Glomerular endothelial cell (primary cell): ENCODE measurements at regions not wholly inside any gene's neighbourhood (a gene's known extent, or its start where the extent isn't known, plus 50 kb on each side); places are given as distances from the start of the nearest gene placed in this dataset.
A peak's percentile ranks its signal among the peaks of the same experiment; 100 is the strongest.

Experiments used
- DNase-seq: peaks from one replicate; pipeline ENCODE4 v3.0.0-alpha.2; 2011; ENCODE audit warnings: low read depth, low spot score; ENCODE audit errors: extremely low read depth

DNA sequence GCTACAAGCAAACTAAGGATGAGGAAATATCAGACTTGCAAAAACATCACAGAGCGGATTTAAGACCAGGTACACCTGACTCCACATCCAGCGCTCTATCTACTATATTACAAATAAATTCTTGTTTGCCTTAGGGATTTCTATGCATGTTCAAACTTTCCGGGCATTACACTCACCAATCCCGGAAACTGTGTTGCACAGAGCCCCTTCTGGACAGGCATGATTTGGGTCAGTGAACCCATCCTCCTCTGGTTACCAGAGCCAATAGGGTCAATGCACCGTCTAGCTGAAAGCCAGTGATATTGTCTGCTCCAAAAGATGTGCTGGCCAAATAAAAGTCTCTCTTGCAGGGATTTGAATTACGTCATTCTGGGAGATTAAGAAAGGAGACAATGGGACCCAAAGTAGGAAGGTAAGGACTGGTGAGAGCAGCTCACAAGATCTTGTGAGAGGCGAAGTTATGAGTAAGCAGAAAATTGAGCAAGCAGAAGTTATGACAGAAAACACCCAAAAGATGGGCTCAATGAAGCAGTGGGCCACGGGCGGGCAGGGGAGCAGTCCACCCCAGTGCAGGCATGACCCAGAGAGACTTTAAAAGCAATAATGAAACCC is 155.8 kb upstream of the RAI14 start:
- no peak for DNase-seq

DNA sequence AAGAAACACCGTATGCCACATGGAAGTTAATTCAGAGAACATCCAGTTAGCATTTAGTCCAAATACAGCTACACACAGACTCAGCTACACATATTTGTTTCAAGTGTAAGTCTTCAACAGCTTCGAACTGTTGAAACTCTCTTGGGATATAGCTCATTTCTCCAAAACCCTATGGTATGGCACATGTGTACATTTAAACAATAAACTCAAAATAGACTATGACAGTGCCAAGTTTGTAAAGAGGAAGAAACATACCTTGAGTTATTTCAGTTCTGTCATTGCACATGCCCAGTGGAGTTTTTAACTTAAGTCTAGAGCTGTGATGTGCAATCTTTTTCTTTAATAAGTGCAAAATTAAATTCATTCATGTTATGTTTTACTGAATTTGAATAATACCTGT is 155.1 kb upstream of the RAI14 start:
- DNase-seq = no peak

DNA sequence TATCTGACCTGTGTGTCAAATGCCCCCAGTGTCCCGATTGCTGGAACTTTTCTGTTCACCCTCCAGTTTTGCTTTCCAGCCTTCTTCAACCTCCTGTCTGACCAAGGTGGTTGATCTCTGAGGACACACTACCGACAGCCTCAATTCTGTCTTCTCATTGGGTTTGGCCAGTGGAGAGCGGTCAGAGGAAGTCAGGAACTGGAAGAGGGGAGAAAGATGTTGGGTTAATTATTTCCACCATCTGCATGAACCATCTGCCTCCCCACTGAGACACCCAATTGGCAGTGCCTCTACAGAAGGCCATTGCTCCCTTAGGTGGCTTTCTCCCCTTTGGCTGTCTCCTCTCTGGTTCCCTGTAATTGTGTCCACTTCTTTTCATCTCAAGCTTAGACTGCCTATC is 154.3 kb upstream of the RAI14 start:
- no peak for DNase-seq

DNA sequence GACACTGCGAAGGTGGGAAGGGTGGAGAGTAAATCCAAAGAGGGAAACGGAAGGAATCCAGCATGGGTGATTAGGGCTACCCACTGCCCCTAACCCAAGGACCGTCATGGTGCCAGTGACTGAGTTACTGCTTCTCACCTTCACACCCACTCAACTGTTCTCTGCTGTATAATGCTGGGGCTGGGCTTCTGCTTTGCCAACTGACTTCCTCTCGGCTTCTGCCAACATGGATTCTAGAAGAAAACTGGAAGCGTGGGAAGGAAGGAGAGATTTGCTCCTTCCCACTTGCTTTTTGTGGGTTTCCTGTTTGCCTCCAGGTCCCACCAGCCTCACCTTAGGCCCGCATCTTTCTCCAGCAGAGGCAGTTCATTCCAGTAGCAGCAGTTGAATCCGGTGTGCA is 153.5 kb upstream of the RAI14 start:
- no peak for DNase-seq

DNA sequence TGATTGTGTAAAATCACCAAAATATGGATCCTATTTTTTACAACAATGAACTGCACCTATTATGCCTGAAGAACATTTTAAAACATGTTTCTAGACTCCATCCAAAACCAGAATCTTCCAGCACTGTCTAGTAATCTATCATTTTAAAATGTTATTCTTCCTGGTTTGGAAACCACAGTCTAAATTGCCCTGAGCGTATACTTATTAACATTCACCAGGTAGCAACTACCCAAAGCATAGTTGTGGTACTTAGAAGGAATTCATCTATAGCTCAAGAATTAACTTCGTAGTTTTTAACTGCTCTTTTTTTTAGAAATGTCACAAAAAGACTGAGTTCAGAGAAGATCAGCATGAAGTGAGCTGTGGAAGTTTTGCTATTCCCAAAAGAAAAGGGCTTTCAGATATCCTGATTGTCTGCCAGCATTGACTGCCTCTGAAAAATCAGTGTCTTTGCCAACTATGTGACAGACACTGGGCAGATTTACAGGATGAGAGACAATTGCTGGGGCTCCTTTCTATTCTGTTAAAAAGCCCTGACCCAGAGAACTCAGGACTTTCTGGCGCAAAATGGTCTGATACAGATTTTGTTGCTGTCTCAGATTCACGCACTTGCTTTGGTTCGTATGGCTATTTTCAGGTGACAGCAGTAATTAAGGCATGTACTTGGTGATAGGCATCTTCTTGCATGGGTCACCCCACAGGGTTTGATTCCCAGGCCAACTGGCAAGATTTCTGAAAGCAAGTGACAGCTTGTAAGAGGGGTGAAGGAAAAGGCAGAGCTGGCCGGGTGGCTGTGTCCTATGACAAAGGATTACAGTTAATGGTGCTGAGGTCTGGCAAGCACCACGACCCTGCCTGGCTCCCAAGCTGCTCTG is 152.5 kb upstream of the RAI14 start:
- no peak for DNase-seq

DNA sequence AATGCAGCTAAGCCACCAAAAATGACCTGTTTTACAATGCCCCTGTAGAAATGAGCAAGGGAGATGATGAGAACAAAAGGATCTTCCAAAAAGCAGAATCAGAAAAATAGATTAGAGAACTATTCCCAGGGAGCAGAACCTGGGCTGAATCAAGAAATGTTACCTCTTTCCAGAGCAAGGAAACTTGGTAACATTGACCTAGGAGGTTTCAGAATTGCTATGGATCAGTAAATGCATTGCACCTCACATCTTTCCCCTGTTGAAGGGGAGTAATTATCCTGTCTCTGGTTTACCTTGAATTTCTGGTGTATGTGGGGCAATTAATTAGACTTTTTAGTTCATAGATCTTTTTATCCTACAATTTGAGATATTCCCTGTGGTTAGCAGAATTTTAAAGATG is 151.2 kb upstream of the RAI14 start:
- DNase-seq = no peak

DNA sequence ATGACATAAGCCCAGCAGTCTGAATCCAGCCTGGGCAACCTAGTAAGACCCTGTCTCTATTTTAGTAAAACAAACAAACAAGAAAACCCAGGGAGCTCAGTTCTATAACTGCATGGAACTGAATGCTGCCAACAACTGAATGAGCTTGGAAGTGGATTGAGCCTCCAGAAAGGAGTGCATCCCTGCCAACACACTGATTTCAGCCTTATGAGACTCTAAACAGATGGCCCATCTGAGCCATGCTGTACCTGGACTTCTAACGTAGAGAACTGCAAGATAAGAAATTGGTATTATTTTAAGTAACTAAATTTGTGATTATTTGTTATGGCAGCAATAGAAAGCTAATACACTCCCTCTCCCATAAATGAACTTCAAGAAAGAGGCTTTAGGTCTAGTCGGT is 150.4 kb upstream of the RAI14 start:
- no peak for DNase-seq

DNA sequence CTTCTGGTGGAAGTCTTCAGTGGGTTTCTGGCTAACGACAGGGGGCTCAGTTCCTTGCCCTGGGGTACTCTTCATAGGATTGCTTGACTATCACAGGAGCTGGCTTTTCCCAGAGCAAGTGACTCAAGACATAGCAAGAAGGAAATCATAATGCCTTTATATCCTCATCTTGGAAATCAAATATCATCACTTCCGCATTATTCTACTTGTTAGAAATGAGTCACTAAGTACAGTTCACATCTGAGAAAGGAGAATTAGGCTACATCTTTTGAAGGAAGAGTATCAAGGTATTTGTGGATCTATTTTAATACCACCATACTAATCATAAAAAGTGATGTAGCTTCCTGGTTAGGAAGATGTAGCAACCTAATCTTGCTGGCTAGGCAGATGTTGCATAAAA is 148.2 kb upstream of the RAI14 start:
- DNase-seq = no peak

DNA sequence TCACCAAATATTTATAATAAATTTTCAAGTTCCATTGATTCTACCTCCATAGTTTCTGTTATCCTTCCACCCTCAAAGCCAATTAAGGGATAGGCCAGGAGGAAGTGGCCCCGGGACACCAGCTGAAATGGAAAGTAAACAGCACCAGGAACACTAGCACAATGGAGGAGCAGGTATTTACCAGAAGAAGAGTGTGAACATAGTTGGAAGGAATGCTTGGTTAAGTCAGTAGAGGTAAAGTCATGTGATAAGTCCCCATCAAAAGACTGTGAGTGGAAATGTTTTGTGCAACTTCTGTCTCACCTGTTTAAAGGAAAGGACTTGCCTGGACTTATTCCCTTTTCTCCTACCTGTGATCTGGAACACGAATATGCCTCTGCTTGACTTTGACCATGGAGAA is 146.7 kb upstream of the RAI14 start:
- DNase-seq = no peak

DNA sequence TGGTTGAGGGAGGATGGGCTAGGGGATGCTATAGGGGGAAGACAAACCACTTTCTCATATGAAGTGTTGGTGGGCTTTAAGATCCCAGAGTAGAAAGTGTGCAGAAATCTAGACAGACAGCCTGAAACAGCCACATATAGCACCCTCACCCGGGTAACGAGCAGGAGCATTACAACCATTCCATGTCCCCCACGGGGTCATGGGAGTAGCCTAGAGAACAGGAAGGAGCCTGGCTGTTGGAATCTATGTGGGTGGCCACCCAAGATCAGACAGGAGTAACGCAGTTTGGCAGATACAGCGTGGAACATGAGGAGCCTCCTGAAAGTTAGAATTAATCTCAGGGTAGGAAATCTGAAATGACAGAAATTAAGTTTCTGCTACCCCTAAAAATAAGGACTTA is 146.1 kb upstream of the RAI14 start:
- DNase-seq = no peak

DNA sequence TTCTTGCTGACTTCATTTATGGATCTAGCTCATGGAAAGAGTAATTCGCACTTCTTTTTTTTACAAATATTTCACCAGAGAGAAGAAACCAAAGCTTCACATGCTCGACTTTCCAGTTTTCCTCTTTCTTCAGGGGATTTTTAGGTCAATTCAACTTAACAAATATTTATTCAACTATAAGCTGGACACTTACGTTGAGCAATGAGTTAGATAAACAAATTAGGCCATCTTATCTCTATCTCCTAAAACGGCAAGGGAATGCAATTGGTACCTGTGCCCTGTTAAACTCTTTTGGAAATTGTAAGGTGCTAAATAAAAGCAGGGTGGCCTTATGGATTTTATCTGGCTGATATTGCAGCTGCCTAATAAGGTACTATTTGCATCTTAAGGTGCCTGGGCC is 145.1 kb upstream of the RAI14 start:
- no peak for DNase-seq

DNA sequence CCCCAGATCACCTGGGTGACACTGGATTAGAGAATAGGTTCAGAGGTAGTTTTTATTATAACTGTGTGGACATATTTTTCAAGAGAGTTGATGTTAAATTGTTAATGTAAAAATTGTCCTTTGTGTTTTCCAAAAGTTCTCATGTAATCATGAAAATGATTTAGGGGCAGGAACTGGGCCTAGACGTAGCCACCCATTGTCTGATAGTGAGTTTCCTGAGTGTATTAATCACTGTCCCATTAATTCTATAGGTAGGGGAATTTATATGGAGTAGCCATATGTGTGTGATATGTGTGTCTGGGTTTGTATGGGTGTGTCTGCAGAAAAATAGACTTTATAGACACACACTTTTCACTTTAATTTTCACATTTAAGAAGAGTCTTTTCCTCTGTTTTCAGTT is 144.6 kb upstream of the RAI14 start:
- no peak for DNase-seq

DNA sequence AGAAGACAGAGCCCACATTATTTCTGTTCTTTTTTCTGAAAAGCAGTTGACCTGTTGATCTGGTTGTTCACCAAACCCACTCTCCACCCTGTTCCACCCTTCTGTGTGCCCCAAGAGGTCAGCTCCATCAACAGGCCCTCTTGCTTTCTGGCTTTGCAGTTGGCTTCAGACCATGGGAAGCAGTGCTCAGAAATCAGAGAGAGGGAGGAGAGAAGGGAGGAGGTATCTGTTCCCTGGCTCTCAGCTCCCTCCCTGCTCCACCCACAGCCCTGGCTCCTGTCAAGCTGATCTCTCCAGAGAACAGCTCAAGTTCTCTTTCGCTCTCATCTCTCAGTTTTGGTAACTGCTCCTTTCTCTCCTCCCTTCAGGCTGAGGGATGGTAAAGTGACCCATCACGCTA is 144.2 kb upstream of the RAI14 start:
- no peak for DNase-seq

DNA sequence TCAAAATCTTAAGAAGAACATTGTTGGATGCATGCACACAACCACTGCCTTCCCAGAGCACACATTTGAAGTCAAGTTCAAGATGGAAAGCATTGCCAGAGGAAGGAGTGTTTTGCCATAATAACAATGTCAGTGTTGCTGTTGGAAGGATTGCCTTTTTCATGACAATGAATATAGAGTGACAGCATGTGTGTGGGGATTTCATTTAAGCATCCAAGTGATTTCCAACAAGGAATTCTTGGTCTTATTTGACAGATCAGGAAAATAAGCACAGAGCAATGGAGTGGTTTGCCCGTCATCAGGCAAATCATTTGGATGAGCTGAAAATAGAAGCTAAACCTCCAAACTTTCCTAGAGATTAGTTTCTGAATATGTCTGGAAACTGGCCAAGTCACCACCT is 140.0 kb upstream of the RAI14 start:
- DNase-seq = no peak

DNA sequence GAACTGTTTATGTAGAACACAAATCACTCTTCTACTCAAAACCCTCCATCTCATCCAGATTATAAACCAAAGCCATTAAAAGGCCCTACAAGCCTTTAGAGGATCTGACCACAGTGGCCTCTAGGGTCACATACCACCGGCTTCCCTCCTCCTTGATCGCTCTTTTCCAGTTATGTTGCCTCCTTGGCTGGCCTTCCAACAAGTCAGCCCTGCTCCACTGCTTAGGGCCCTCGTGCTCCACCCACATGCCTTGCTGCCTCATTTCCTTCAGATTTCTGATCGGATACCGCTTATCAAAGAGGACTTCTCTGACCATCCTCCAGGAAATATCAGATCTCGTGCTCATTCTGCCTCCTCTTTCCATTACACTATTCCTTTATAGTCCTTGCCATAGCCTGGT is 139.4 kb upstream of the RAI14 start:
- DNase-seq = no peak

DNA sequence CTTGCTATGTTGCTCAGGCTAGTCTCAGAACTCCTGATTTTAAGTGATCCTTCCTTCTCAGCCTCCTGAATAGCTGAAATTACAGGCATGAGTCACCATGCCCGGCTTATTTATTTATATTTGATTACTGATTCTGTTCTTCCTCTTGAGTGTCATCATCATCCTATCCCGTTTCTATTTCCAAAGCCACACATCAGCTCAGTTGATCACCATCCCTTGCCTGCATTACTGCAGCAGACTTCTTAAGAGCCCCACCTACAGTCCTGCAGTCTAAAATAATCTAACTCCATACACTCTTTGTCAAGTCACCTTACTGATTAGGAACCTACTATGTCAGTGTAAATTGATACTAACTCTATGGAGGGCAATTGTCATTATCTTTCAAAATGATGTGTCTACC is 138.9 kb upstream of the RAI14 start:
- DNase-seq = no peak

DNA sequence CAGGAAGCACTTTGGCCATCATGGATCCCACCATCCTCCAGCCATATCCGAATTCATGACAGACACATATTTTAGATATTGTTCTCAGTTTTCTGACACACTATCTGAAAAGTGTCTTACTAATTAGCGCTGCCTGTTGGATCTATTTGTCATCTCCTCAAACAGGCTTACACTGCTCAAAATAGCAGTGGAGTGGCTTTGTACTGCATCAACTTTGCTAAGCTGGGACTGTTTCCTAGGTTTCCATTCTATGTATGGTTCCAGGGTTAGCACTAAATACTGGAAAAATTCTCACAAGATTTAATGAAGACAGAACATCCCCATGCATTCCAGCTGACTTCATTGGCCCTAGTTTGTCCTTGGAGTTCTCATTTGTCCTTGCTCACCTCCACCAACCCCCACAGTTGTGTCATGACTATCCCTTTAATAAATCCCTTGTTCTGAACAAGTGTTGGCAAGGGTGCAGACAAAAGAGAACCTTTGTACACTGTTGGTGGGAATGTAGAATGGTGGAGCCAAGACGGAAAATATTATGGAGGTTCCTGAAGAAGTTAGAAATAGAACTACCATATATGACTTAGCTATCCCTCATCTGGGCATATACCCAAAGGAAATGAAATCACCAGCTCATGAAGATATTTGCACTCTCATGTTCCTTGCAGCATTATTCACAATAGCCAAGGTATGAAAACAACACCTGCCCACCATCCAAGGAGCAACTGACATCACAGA is 136.5 kb upstream of the RAI14 start:
- no peak for DNase-seq

DNA sequence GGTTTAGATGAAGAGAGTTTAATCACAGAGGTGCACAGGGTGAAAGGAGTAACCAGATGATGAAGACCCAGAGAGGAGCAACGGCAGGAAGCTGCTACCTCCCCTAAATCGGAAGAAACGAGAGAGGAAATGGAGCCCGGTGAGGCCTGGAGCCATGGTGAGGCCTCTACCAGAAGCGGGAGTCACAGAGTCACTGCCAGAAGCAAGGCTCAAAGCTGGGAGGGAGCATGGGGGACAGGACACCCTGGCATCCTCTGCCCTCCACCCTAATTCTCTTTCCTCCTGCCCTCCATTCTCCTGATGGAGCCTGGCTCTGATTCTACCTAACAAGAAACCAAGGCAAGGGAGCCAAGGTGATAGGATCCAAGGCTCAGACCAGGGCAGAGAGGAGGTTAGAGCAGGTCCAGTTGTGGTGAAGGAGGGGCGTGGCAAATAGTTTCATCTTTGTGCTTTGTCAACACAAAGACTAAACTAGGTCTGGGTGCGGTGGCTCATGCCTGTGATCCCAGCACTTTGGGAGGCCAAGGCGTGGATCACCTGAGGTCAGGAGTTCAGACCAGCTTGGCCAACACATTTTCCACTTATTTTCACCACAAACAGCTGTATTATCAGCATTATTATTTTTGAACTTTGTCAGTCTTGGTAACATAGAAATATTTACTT is 134.4 kb upstream of the RAI14 start:
- no peak for DNase-seq

DNA sequence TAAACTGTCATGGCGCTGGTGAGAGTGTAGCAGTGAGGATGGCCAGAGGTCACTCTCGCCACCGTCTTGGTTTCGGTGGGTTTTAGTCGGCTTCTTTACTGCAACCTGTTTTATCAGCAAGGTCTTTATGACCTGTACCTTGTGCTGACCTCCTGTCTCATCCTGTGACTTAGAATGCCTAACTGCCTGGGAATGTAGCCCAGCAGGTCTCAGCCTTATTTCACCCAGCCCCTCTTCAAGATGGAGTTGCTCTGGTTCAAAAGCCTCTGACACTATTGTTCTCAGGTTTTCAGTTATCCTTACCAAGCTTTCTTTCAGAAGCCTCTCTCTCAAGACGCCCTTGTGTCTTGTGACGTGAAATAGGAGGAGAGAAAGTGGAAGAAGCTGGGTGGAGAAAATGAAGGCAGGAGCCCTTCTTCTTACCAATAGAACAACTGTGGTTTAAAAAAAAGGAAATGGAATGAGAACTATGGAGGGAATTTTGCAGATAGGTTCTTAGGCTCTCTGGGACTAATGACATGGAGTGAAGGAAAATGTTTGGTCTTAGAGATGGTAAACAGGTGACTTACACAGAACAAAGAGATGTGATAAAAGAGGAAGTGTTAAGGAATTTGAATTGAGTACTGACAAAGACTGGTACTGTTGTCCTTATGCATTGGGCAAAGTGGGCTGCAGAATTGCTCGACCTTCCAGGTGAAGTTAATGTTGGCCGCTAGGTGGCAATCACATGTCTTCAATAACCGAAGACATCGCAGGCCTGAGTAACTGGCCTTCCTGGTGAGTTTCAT is 133.3 kb upstream of the RAI14 start:
- DNase-seq = peak; percentile 81

DNA sequence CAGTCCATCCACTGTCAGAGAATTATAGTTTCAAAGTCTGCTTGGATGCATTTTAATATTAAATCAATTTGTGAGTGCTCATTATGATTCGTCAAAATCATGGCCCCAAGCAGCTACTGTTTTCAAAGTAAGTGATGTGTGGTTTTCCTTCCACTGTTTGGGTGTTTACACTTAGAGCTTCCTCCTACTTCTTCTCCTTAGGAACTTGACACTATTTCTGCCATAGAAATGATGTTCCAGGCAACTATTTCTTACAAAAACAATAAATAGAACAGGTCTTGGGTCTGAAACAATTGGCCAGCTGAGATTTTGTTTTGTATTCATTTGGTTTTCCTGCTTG is 132.8 kb upstream of the RAI14 start:
- DNase-seq = no peak

DNA sequence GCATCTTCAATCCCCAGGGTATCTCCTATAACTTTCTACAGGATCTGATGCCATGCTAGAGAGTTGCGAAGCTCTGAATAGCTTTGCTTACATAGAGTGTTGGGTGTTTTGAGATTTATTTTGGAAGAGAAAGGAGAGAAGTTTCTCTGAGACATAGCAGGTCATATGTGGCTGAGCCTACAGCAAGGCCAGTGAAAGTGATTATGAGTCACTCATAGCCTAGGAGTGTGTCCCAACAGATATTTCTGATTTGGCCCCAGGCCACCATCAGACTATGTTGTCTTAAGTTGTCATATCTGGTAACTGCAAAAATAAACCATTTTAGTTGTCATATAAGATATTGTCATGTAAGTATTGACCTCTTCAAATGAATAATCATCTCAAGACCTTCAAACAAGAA is 132.0 kb upstream of the RAI14 start:
- DNase-seq = no peak
